WI38 (cell line): ENCODE measurements at regions not wholly inside any gene's neighbourhood (a gene's known extent, or its start where the extent isn't known, plus 50 kb on each side); places are given as distances from the start of the nearest gene placed in this dataset.
"Not testable (repeated sequence)": the region's sequence is repeated elsewhere in the genome, so short reads cannot be mapped to it uniquely, and the experiment has no call there.

Experiments used
- H3K4me3 ChIP-seq: 2 replicates; pipeline ENCODE4 v1.5.1; 2011; ENCODE audit warnings: low read depth, mild to moderate bottlenecking, control low read depth, low read length
- CTCF ChIP-seq: IDR thresholded peaks from 2 replicates; pipeline ENCODE4 v1.5.1; 2012; ENCODE audit warnings: low read depth, mild to moderate bottlenecking, control low read depth, low read length

DNA sequence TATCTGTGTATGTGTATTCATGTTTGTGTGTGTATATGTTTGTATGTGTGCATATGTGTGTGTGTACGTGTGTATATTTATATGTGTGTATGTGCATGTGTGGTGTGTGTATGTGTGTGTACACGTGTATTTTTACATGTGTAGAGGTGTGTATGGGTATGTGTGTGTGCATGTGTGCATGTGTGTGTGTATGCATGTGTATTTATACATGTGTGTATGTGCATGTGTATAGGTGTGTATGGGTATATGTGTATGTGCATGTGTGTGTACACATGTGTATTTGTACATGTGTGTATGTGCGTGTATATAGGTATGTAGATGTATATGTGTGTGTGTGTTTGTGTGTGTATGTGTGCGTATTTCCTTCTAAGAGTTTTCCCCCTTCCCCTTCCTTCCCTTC is 207.7 kb upstream of the ATP6AP2 start:
- no peak overlapping the region for H3K4me3 ChIP-seq
- TF ChIP-seq CTCF = no peak

DNA sequence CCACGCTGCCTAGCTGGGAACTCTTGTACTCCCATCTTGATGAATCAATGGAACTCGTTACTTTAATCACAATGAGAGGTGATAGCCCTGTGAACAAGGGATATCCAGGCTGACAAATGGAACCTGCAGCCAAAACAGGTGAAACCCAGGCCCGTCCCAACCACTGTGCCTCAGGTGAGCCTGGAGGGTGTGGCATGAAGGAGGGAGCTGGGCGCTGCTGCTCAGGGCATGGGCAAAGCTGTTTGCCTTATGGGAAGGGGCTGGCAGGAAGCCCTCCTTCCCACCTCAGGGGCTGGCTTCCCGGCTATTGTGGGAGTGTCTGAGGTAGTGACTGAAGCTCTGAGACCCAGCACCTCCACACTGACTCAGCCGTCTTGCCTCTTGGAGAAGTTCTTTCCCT is 209.4 kb upstream of the ATP6AP2 start:
- TF ChIP-seq CTCF = no peak

GRCh38 chrX:40368611-40369061 is 212.1 kb upstream of the ATP6AP2 start:
- H3K4me3 ChIP-seq = no peak overlapping the region
- TF ChIP-seq CTCF = no peak

More for the DNA sequence above, 209.4 kb upstream of the ATP6AP2 start:
- no peak overlapping the region for H3K4me3 ChIP-seq

DNA sequence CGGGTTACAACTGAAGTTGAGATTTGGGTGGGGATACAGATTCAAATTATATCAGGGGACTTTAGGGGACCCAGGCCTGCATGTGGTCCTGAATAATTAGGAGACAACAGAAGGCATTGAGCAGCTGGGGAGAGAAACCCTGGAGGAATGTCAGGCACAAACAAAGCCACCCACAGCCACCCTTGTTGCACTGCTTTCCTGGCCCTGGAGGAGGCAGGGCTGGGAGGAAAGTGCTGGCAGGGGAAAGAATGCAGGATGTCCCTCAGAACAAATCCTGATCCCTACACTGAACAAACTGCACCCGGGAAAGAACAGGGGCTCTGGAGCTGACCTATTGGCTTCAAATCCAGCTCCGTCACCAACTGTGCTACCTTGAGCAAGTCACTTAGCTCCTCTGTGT is 214.1 kb upstream of the ATP6AP2 start:
- no peak for TF ChIP-seq CTCF
- no peak overlapping the region for H3K4me3 ChIP-seq

DNA sequence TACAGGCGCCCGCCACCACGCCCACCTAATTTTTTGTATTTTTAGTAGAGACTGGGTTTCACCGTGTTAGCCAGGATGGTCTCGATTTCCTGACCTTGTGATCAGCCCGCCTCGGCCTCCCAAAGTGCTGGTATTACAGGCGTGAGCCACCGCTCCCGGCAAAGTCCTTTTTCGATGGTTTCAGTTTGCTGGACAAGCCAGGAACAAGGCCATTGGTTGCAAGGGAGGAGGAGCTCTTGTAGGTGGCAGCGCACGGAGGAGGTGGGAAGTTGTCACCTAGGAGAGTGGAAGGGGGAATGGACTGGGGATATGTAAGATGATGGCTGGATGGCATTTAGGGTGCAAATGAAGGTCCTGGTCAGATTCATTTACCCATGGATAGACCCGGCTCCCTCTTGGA is 218.5 kb upstream of the ATP6AP2 start:
- not testable (repeated sequence) for H3K4me3 ChIP-seq

GRCh38 chrX:40360557-40360956 is 220.2 kb upstream of the ATP6AP2 start:
- TF ChIP-seq CTCF = no peak
- no peak overlapping the region for H3K4me3 ChIP-seq

- no peak for TF ChIP-seq CTCF
Measured at GRCh38 chrX:40359593-40359992, 221.2 kb upstream of the ATP6AP2 start.

GRCh38 chrX:40358994-40359393 is 221.8 kb upstream of the ATP6AP2 start:
- TF ChIP-seq CTCF = no peak

More at GRCh38 chrX:40359593-40359992, 221.2 kb upstream of the ATP6AP2 start:
- no peak overlapping the region for H3K4me3 ChIP-seq

More at GRCh38 chrX:40358994-40359393, 221.8 kb upstream of the ATP6AP2 start:
- H3K4me3 ChIP-seq = no peak overlapping the region
